NCI-H146 treated with DMSO at 0.1 percent for 48 hours (cell line): ENCODE measurements at regions not wholly inside any gene's neighbourhood (a gene's known extent, or its start where the extent isn't known, plus 50 kb on each side); places are given as distances from the start of the nearest gene placed in this dataset.

ENCODE experiments used
- DNase-seq: peaks from one replicate; lab custom pipeline; 2025; ENCODE audit not compliant: unreplicated experiment; lab: John Stamatoyannopoulos, UW

- DNase-seq = no peak
Measured at GRCh38 chr12:90333939-90334338, 621.0 kb downstream of the CCER1 start.

DNA sequence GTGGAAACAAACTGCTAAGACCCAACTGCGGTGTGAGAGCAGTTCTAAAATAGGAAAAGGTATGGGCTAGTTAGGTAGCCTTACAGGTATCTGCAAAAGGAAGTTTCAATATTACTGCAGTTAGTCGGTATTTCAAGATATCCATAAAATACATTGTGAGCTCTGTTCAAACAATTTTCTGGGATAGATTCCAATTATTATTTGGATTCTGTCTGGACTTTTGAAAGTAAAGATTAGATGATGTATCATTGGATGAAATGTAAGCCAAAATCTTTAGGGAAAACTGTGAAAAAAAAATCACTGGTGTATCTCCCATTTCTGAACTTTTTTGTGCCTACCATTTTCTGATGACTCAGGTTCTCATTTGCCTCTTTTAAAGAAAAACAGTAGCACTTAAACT lies 621.6 kb downstream of the CCER1 start:
- no peak for DNase-seq

DNA sequence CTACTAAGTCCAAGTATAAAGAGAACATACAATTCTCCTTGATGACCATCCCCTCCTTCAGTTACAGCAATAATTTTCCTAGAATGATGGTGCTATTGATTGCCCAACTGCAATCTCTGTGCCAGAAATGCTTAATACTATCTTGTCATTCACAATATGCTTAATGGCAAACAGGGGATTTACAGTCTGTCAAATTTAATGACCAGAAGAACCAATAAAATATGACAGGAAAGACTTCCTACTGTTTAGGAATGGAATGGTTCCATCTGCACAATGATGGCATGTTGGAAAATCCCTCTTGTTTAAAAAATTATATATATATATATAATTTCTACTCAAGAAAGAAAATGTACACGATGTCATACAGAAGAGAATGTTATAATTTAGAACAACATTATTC lies 623.2 kb downstream of the CCER1 start:
- no peak for DNase-seq

- no peak for DNase-seq
Measured at GRCh38 chr12:90331262-90331661, 622.6 kb upstream of the ATP2B1 start.

GRCh38 chr12:90327793-90328743 lies 619.4 kb upstream of the ATP2B1 start:
- no peak for DNase-seq

DNA sequence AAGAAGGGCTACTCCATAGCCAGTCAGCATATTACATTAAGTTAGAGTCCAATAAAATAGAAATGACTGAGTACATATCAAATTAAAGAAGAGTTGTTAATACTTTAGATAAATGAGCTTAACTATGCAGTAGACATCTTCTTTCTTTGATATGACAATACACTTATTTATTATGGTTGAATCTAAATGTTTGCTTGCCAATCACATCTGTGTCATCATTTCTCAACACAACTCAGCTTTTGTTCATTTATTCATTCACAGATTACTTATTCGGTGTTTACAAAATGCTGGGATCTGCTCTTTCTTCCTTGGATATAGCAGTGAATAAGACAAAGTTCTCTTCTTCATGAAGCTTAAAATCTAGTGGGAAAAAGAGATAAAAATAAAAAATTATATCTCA lies 614.6 kb upstream of the ATP2B1 start:
- no peak for DNase-seq

DNA sequence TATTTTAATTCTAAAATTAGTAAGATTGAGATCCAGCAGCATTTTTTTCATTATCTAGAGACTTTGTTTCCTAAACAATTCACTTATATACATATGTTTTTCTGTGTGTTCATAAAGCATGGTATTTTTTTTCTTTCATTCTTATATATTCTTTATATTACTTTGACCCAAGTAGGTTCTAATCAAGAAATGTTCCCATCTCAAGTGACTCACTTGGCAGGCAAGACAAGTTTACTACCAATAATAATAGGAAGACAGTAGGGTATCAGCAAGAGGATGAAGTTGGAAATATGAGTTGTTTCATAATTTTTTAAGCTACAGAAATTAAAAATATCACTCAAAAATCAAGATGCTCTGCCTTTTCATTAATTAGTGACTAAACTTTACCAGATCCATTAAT lies 613.4 kb upstream of the ATP2B1 start:
- DNase-seq = no peak

GRCh38 chr12:90321369-90321768 lies 612.7 kb upstream of the ATP2B1 start:
- no peak for DNase-seq

- no peak for DNase-seq
Measured at GRCh38 chr12:90311561-90311960, 602.9 kb upstream of the ATP2B1 start.

DNA sequence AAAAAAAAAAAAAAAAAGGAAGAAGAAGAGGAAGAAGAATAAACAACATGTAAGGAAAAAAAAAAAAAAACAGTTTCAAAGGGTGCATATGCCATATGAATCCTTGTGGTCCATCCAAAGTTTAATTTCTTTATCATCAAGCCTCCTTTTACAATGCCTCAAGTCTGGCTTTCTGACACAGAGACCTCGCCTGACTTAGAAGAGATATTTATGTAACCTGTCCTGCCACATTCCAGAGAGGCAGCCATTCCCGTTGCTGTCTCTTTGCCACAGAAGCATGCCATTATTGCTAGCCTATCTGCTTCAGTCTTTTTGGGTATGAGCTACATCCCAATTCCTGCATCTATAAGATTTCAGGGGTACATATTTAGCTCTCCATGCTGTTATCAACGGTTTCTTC lies 596.7 kb upstream of the ATP2B1 start:
- no peak for DNase-seq

DNA sequence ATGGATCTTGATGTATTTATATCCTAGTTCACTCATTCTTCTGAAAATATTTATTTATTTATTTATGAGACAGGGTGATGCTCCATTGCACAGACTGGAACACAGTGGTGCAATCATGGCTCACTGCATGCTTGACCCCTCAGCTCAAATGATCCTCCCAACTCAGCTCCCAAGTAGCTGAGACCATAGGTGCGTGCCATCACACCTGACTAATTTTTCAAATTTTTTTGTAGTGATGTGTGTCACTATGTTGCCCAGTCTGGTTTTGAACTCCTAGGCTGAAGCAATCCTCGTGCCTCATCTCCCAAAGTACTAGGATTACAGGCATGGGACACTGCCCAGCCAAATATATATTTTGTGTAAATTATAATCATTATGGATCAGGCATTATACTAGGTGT lies 595.6 kb upstream of the ATP2B1 start:
- DNase-seq = no peak

GRCh38 chr12:90303771-90304170 lies 595.1 kb upstream of the ATP2B1 start:
- no peak for DNase-seq

DNA sequence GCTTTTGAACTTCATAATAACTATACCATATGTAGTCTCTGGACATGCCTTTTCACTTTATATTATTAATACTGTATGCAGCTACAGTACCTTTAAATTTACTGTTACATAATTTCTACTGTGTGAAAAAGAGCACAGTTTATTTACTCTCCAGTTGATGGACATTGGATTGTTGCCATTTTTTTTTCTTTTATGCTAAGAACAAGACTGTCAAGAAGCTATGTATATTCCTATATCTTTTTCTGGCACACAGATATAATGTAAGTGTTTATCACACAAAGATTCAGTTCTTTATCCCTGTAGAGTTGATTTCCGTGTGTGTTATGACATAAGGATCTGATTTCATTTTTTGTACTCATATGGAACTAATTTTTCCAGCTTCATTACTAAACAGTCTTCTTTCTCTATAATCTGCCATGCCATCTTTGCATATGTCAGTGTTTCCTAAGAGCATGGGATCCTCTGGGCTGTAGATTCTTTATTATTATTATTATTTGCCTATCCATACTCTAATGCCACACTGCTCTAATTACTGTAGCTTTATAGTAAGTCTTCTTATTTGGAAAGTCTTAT lies 593.0 kb upstream of the ATP2B1 start:
- DNase-seq = no peak

DNA sequence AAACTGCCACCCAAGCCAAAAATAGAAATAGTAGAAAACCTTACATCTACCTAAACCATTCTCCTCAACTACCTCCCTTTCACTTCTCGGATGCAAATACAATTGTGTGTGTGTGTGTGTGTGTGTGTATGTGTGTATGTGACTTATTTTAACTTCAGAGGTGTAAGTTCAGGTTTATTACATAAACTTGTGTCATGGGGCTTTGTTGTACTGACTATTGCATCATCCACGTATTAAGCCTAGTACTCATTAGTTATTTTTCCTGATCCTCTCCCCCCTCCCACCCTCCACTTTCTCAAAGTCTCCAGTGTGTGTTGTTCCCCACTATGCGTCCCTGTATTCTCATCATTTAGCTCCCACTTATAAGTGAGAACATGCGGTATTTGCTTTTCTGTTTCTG lies 592.5 kb upstream of the ATP2B1 start:
- no peak for DNase-seq

DNA sequence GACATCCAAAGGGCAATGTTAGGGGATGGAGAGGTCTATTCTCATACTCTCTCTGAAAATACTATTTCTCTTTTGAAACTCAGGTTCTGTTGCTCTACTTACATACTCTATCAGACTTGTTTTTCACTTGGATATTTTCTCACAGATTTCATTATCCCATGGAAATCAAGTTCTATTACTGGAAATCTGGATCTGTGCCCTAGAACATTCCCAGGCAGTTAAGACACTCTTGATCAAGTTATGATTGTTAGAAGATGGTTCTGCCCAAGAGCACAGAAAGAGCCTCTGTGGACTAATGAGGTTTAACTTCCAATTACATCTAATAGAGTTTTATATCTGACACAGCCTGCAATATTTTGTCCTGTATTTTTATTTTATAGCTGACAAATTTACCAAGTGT lies 591.0 kb upstream of the ATP2B1 start:
- DNase-seq = no peak

DNA sequence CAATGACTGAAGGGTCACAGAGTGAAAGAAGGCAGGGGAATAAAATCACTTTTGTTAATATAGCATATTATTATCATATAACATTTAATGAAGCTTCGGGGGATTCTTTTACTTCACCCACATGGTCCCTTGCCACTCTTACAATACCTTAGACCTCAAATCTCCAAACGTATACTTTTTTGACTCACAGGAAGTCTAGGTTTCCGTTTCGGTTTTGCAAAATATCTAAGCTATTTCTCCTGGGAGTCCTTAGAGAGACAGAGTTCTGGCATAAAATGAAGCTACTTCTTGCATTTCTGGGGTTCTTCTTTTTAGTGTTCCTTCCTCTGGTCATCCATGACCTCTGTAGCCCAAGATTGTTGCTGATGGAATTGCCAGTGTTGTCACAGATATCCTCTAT lies 590.5 kb upstream of the ATP2B1 start:
- no peak for DNase-seq

GRCh38 chr12:90298289-90298948 lies 589.8 kb upstream of the ATP2B1 start:
- DNase-seq = no peak

DNA sequence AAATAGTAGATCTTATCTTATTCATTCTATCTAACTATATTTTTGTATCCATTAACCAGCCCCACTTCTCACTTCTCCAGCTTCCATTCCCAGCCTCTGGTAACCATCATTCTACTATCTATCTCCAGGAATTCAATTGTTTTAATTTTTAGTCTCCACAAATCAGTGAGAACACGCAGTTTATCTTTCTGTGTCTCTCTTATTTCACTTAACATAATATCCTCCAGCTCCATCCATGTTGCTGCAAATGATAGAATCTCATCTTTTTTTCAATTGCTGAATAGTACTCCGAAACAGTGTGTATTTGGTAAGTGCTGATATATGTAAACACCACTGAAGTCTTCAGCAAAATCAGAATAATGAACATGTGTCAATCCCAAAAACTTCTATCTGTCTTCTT lies 587.2 kb upstream of the ATP2B1 start:
- no peak for DNase-seq

DNA sequence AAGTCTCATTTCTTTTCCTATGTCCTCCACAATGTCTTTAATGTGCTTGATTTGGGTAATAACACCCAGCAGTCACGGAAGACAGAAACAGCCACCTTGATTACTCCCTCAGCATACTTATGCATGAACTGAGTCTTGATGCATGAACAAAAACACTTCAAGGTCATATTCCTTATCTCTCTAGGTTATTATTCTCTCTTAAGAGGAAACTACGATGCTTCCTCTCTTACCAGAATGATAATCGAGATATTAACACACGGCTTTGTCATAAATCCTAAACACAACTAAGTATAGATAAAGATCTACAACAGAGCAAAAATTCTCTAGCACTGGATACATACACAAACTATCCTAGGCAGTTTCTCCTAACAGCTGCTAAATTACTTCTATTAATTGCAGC lies 583.5 kb upstream of the ATP2B1 start:
- no peak for DNase-seq

DNA sequence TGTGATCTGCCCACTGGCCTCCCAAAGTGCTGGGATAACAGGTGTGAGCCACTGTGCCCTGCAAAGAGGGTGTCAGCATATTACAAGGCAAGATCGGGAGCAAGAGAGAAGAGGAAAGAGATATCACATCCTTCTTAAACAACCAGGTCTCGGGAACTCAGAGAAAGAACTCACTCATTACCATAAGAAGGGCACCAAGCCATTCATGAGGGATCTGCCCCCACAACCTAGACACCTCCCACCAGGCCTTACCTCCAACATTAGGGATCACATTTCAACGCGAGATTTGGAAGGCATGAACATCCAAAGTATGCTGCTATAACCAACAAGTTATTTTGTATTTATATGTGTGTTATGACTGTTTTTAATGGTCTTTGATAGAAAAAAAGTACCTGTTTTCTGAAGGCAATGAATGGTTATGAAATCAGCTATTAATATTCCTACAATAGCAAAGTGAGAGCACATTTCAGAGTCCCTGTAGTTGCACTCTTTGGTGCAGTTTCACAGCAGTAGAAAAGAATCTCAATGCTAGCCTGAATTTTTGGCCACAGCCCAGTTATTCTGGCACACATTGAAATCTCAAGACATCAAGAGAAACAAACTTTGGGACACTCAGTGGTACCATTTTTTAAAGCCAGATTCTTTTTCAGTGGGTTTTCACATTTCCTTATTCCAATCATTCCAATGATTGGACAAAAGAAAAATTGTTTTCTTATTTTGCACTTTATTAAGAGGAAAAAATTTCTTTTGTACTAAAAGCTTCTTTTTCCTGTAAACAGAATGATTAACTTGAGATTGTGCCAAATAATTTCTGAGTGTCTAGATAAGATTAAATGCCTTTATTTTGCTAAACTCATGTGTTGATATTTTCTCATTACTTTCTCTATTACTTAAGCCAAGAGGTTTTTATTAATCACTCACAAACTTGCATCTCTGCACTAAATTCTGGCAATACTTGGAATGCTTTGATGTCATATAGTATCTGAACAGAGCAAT lies 582.6 kb upstream of the ATP2B1 start:
- no peak for DNase-seq

DNA sequence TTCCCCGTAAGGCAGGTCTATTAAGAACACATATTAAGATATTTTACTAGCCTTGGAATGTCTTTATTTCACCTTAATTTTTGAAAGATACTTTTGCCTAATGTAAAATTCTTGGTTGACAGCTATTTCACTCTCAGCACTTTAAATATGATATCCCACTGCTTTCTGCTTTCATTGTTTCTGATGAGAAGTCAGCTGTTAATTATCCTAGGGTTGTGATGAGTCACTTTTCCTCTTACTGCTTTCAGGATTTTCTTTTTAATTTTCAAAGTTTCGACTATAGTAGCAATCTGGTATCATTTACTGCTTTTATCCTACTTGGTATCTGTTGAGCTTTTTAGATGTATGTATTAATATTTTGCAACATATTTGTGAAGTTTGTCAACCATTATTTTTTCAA lies 578.9 kb upstream of the ATP2B1 start:
- no peak for DNase-seq
